Smooth muscle cell (in vitro differentiated cells): ENCODE measurements at regions not wholly inside any gene's neighbourhood (a gene's known extent, or its start where the extent isn't known, plus 50 kb on each side); places are given as distances from the start of the nearest gene placed in this dataset.

ENCODE experiments used
- DNase-seq: peaks from one replicate; lab custom pipeline; 2025; ENCODE audit not compliant: unreplicated experiment; lab: John Stamatoyannopoulos, UW
- H2AFZ ChIP-seq: fragments of 200-600 bp; sonication (generic); 2 replicates; pipeline ENCODE4 v1.6.0; 2016; ENCODE audit warnings: antibody characterized with exemption, low read depth, mild to moderate bottlenecking
- H3F3A ChIP-seq: fragments of 200-600 bp; sonication (generic); 2 replicates; pipeline ENCODE4 v1.6.0; 2017; ENCODE audit warnings: antibody characterized with exemption, low read depth
- H3K27ac ChIP-seq: fragments of 200-600 bp; sonication (generic); 2 replicates; pipeline ENCODE4 v1.5.1; 2016; ENCODE audit warnings: low read depth, mild to moderate bottlenecking
- H3K27me3 ChIP-seq: fragments of 200-600 bp; sonication (generic); 2 replicates; pipeline ENCODE4 v1.6.1; 2016; ENCODE audit warnings: low read depth, mild to moderate bottlenecking
- H3K36me3 ChIP-seq: fragments of 200-600 bp; sonication (generic); 2 replicates; pipeline ENCODE4 v1.5.1; 2016; ENCODE audit warnings: low read depth
- H3K4me1 ChIP-seq: fragments of 200-600 bp; sonication (generic); 2 replicates; pipeline ENCODE4 v1.5.1; 2016; ENCODE audit warnings: low read depth
- H3K4me2 ChIP-seq: fragments of 200-600 bp; sonication (generic); 2 replicates; pipeline ENCODE4 v1.6.0; 2016; ENCODE audit warnings: mild to moderate bottlenecking
- H3K4me3 ChIP-seq: fragments of 200-600 bp; sonication (generic); 2 replicates; pipeline ENCODE4 v1.5.1; 2016; ENCODE audit warnings: mild to moderate bottlenecking
- H3K79me2 ChIP-seq: fragments of 200-600 bp; sonication (generic); 2 replicates; pipeline ENCODE4 v1.6.0; 2016; ENCODE audit warnings: low read depth, mild to moderate bottlenecking
- H3K9ac ChIP-seq: fragments of 200-600 bp; sonication (generic); 2 replicates; pipeline ENCODE4 v1.6.0; 2016; ENCODE audit warnings: low read depth
- H3K9me3 ChIP-seq: fragments of 200-600 bp; sonication (generic); replicated peaks from 2 replicates; pipeline ENCODE4 v1.5.1; 2016; ENCODE audit warnings: low read depth
- H4K20me1 ChIP-seq: fragments of 200-600 bp; sonication (generic); 2 replicates; pipeline ENCODE4 v1.6.0; 2016; ENCODE audit warnings: low read depth
- WGBS: methylation state at CpG from one replicate; pipeline ENCODE4 v1.1.7; 2016; ENCODE audit warnings: low lambda C conversion rate; 5-methylcytosine and 5-hydroxymethylcytosine counted together
- TF ChIP-seq, protein P1 (sequence below): fragments of 200-600 bp; sonication (generic); IDR thresholded peaks from 2 replicates; pipeline ENCODE4 v1.5.1; 2017; ENCODE audit warnings: borderline replicate concordance, mild to moderate bottlenecking, antibody characterized with exemption; ENCODE audit not compliant: insufficient read depth, poor library complexity, severe bottlenecking

DNA sequence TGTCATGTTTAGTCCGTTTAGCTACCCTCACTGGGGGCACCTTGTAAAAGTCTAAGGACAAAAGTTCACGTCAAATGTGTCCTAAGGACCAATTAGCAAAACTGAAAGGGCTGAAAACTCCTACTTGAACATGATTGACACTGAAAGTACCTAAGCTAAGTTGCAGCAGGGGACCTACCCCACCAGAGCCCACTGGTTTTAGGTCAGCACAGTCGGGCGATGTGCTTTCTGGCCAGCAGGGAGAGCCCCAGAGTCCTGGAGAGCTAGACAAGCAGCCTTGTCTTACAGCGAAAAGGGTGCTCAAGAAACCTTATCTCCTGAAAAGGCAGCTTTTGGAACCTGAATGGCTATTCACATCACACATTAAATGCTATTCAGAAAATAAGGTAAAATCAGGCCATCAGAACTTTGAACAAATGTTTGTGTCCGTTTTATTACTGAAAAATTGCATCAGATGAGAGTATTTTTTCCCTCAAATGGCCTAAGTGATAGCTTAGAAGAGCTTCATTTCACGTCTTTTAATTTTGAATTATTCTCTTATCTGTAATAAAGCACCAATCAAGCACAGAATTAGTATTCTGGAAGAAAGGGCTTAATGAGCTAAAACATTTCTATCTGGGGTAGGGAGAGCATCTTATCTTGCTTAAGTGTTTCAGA lies 52.2 kb upstream of the MKI67 start:
- Histone ChIP-seq H3K4me2 (no peak overlapping the region), H2AFZ (no peak overlapping the region), H3K36me3 (no peaks in the 10 kb centered on the region), H3K27me3 (no peaks in the 10 kb centered on the region), H4K20me1 (no peaks in the 10 kb centered on the region), H3K79me2 (no peaks in the 10 kb centered on the region), H3K4me3 (no peak overlapping the region), H3K9ac (no peak overlapping the region), H3F3A (no peaks in the 10 kb centered on the region), H3K4me1 (no peaks in the 10 kb centered on the region), H3K9me3 (no peaks in the 10 kb centered on the region), H3K27ac (no peak overlapping the region)
- TF ChIP-seq, protein P1, sequence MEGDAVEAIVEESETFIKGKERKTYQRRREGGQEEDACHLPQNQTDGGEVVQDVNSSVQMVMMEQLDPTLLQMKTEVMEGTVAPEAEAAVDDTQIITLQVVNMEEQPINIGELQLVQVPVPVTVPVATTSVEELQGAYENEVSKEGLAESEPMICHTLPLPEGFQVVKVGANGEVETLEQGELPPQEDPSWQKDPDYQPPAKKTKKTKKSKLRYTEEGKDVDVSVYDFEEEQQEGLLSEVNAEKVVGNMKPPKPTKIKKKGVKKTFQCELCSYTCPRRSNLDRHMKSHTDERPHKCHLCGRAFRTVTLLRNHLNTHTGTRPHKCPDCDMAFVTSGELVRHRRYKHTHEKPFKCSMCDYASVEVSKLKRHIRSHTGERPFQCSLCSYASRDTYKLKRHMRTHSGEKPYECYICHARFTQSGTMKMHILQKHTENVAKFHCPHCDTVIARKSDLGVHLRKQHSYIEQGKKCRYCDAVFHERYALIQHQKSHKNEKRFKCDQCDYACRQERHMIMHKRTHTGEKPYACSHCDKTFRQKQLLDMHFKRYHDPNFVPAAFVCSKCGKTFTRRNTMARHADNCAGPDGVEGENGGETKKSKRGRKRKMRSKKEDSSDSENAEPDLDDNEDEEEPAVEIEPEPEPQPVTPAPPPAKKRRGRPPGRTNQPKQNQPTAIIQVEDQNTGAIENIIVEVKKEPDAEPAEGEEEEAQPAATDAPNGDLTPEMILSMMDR = no peak
- no peak for DNase-seq
- WGBS = 43% methylated on average over 7 of the region's 7 CpGs

DNA sequence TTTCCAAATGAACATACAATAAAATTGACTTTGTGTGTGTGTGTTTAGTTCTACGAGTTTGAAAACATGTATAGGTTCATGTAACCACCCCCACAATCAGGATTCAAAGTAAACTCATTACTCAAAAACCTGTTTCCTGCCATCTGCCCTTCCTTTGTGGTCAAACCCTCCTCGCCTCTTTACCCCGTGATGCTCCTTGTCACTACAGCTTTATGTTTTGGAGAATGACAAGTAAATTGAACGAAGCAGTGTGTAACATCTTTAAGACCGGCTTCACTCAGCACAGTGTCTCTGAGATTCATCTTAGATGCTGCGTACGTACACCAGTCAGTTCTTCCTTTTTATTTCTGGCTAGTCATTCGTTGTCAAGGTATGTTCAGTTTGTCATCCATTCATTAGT lies 54.6 kb upstream of the MKI67 start:
- no peak for DNase-seq
- H3K4me1 ChIP-seq = no peaks in the 10 kb centered on the region
- TF ChIP-seq, protein P1 = no peak
- no peak overlapping the region for H3K27ac ChIP-seq
- no peak overlapping the region for H3K9ac ChIP-seq
- 89% methylated on average over 8 of the region's 8 CpGs for WGBS
- H3K4me3 ChIP-seq = no peak overlapping the region
- no peaks in the 10 kb centered on the region for H3F3A ChIP-seq
- H3K36me3 ChIP-seq = no peaks in the 10 kb centered on the region
- no peak overlapping the region for H3K4me2 ChIP-seq
- H3K79me2 ChIP-seq = no peaks in the 10 kb centered on the region
- H4K20me1 ChIP-seq = no peaks in the 10 kb centered on the region
- H3K27me3 ChIP-seq = peaks cover 6% of the 10 kb centered on the region
- no peaks in the 10 kb centered on the region for H3K9me3 ChIP-seq
- H2AFZ ChIP-seq = no peak overlapping the region

DNA sequence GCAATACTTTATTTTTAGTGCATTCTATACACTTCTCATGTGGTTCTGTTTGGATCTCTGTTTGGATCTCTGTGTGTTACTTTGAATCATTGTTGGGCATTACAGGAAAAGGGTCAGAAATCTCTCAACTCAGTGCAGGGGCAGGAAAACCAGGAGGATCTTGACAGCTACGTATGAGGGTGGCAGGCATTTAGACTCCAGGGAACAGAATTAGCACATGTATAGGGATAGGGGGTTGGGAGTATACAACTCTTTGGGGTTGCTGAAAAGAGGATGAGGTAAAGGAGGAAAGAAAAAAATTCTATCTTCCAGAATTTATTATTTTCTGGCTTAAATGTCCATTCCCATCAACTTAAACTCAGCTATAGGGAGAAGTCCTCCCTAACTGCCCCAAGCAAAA lies 59.4 kb upstream of the MKI67 start:
- DNase-seq = no peak
- H3K27me3 ChIP-seq = peaks cover 13% of the 10 kb centered on the region
- no peaks in the 10 kb centered on the region for H3F3A ChIP-seq
- 66% methylated on average over 1 of the region's 1 CpG for WGBS
- H3K4me1 ChIP-seq = no peaks in the 10 kb centered on the region
- H3K36me3 ChIP-seq = no peaks in the 10 kb centered on the region
- no peaks in the 10 kb centered on the region for H3K9me3 ChIP-seq
- H3K9ac ChIP-seq = no peak overlapping the region
- H4K20me1 ChIP-seq = no peaks in the 10 kb centered on the region
- no peak overlapping the region for H3K4me2 ChIP-seq
- no peak overlapping the region for H3K4me3 ChIP-seq
- H3K79me2 ChIP-seq = no peaks in the 10 kb centered on the region
- TF ChIP-seq, protein P1 = no peak
- no peak overlapping the region for H2AFZ ChIP-seq
- H3K27ac ChIP-seq = no peak overlapping the region
